Upper lobe of left lung (tissue), 4 donors: ENCODE measurements at regions not wholly inside any gene's neighbourhood (a gene's known extent, or its start where the extent isn't known, plus 50 kb on each side); places are given as distances from the start of the nearest gene placed in this dataset.

Experiments
- EP300 ChIP-seq, 4 donors: sonication (generic); formaldehyde crosslinking; IDR thresholded peaks; one replicate each; pipeline ENCODE4 v1.5.1; 2017; ENCODE audit warnings: antibody characterized with exemption in 4 of 4, control low read depth in 2 of 4
- POLR2A ChIP-seq, 4 donors: fragments of 450-650 bp; IDR thresholded peaks; one replicate each; pipeline ENCODE4 v1.5.1; 2016 to 2017; ENCODE audit warnings: antibody characterized with exemption in 4 of 4, mild to moderate bottlenecking in 2 of 4
- POLR2AphosphoS5 ChIP-seq, 2 donors: sonication (generic); formaldehyde crosslinking; IDR thresholded peaks; one replicate each; pipeline ENCODE4 v1.5.1; 2017; ENCODE audit warnings: antibody characterized with exemption in 2 of 2
- TF ChIP-seq, protein P1 (sequence below), 6 experiments: fragments of 450-650 bp in 4 of 6; fragments of 200-600 bp in 2 of 6; sonication (generic) in 2 of 6; IDR thresholded peaks; one replicate each; pipeline ENCODE4 v1.5.1; 2016 to 2019; ENCODE audit warnings: antibody characterized with exemption in 6 of 6

DNA sequence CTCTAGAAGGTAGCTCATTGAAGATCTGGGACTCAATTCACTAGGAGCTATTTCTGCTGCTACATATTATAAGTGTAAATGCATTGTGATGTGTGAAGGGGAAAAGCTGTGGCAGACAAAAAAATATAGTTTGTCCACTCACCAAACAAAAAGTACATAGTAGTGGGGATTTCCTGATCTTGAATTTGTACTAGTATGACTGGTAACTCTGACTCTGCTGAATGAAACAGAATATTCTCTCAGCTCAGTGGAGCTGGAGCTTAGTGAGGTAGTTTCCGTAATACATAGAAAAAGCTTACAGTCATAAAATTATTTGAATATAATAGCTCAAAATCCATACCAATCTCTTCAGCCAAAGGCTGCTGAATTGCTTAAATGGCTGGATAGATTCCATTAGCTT lies 455.6 kb upstream of the CD180 start:
- TF ChIP-seq, protein P1, sequence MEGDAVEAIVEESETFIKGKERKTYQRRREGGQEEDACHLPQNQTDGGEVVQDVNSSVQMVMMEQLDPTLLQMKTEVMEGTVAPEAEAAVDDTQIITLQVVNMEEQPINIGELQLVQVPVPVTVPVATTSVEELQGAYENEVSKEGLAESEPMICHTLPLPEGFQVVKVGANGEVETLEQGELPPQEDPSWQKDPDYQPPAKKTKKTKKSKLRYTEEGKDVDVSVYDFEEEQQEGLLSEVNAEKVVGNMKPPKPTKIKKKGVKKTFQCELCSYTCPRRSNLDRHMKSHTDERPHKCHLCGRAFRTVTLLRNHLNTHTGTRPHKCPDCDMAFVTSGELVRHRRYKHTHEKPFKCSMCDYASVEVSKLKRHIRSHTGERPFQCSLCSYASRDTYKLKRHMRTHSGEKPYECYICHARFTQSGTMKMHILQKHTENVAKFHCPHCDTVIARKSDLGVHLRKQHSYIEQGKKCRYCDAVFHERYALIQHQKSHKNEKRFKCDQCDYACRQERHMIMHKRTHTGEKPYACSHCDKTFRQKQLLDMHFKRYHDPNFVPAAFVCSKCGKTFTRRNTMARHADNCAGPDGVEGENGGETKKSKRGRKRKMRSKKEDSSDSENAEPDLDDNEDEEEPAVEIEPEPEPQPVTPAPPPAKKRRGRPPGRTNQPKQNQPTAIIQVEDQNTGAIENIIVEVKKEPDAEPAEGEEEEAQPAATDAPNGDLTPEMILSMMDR (IDR thresholded peaks at IDR 0.05): no peak
- TF ChIP-seq EP300 (IDR thresholded peaks at IDR 0.05) (no peak), POLR2A (IDR thresholded peaks at IDR 0.05) (no peak), POLR2AphosphoS5 (IDR thresholded peaks at IDR 0.05) (no peak)
